ENCODE measurements at regions not wholly inside any gene's neighbourhood (a gene's known extent, or its start where the extent isn't known, plus 50 kb on each side); places are given as distances from the start of the nearest gene placed in this dataset.
"Not testable (repeated sequence)": the region's sequence is repeated elsewhere in the genome, so short reads cannot be mapped to it uniquely, and the experiment has no call there.

DNA sequence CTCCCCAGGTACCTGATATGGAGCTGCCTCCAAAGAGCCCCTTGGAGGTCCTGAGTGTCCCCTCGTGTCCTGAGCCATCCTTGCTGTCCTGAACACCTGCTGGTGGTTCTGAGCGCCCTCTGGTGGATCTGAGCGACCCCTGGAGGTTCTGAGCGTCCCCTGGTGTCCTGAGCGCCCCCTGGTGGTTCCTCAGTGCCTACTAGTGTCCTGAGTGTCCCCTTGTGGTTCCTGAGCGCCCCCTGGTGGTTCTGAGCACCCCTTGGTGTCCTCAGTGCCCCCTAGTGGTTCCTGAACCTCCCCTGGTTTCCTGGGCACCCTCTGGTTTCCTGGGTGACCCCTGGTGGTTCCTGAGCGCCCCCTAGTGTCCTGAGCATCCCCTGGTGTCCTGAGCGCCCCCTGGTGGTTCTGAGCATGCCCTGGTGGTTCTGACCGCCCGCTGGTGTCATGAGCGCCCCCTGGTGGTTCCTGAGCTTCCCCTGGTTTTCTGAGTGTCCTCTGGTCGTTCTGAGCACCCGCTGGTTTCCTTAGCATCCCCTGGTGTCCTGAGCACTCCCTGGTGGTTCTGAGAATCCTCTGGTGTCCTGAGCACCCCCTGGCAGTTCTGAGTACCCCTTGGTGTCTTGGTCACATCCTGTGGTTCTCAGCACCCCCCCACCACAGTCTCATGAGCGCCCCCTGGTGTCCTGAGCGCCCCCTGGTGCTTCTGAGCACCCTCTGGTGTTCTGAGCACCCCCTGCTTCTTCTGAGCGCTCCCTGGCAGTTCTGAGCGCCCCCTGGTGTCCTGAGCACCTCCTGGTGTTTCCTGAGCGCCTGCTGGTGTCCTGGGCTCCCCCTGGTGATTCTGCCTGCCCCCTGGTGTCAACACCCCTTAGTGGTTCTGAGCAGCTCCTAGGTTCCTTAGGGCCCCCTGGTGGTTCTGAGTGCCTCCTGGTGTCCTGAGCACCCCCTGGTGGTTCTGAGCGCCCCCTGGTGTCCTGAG, 146.8 kb downstream of the POTEB start:
- TF ChIP-seq, protein P1, sequence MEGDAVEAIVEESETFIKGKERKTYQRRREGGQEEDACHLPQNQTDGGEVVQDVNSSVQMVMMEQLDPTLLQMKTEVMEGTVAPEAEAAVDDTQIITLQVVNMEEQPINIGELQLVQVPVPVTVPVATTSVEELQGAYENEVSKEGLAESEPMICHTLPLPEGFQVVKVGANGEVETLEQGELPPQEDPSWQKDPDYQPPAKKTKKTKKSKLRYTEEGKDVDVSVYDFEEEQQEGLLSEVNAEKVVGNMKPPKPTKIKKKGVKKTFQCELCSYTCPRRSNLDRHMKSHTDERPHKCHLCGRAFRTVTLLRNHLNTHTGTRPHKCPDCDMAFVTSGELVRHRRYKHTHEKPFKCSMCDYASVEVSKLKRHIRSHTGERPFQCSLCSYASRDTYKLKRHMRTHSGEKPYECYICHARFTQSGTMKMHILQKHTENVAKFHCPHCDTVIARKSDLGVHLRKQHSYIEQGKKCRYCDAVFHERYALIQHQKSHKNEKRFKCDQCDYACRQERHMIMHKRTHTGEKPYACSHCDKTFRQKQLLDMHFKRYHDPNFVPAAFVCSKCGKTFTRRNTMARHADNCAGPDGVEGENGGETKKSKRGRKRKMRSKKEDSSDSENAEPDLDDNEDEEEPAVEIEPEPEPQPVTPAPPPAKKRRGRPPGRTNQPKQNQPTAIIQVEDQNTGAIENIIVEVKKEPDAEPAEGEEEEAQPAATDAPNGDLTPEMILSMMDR (IDR thresholded peaks at IDR 0.05): not testable (repeated sequence)
- TF ChIP-seq, protein P2, sequence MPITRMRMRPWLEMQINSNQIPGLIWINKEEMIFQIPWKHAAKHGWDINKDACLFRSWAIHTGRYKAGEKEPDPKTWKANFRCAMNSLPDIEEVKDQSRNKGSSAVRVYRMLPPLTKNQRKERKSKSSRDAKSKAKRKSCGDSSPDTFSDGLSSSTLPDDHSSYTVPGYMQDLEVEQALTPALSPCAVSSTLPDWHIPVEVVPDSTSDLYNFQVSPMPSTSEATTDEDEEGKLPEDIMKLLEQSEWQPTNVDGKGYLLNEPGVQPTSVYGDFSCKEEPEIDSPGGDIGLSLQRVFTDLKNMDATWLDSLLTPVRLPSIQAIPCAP (CRISPR knock-in tag; IDR thresholded peaks at IDR 0.05): not testable (repeated sequence)
- not testable (repeated sequence) for TF ChIP-seq SMAD3 (CRISPR knock-in tag; IDR thresholded peaks at IDR 0.05; ENCODE audit: borderline replicate concordance); ZNF121 (CRISPR knock-in tag; IDR thresholded peaks at IDR 0.05); NR3C1 (CRISPR knock-in tag; conservative IDR thresholded peaks at IDR 0.05; ENCODE audit: low read depth); CBFB (CRISPR knock-in tag; IDR thresholded peaks at IDR 0.05; ENCODE audit: low read depth)
- TF ChIP-seq, protein P3, sequence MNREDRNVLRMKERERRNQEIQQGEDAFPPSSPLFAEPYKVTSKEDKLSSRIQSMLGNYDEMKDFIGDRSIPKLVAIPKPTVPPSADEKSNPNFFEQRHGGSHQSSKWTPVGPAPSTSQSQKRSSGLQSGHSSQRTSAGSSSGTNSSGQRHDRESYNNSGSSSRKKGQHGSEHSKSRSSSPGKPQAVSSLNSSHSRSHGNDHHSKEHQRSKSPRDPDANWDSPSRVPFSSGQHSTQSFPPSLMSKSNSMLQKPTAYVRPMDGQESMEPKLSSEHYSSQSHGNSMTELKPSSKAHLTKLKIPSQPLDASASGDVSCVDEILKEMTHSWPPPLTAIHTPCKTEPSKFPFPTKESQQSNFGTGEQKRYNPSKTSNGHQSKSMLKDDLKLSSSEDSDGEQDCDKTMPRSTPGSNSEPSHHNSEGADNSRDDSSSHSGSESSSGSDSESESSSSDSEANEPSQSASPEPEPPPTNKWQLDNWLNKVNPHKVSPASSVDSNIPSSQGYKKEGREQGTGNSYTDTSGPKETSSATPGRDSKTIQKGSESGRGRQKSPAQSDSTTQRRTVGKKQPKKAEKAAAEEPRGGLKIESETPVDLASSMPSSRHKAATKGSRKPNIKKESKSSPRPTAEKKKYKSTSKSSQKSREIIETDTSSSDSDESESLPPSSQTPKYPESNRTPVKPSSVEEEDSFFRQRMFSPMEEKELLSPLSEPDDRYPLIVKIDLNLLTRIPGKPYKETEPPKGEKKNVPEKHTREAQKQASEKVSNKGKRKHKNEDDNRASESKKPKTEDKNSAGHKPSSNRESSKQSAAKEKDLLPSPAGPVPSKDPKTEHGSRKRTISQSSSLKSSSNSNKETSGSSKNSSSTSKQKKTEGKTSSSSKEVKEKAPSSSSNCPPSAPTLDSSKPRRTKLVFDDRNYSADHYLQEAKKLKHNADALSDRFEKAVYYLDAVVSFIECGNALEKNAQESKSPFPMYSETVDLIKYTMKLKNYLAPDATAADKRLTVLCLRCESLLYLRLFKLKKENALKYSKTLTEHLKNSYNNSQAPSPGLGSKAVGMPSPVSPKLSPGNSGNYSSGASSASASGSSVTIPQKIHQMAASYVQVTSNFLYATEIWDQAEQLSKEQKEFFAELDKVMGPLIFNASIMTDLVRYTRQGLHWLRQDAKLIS (CRISPR knock-in tag; IDR thresholded peaks at IDR 0.05; ENCODE audit: borderline replicate concordance): not testable (repeated sequence)
